ENCODE measurements at regions not wholly inside any gene's neighbourhood (a gene's known extent, or its start where the extent isn't known, plus 50 kb on each side); places are given as distances from the start of the nearest gene placed in this dataset.

DNA sequence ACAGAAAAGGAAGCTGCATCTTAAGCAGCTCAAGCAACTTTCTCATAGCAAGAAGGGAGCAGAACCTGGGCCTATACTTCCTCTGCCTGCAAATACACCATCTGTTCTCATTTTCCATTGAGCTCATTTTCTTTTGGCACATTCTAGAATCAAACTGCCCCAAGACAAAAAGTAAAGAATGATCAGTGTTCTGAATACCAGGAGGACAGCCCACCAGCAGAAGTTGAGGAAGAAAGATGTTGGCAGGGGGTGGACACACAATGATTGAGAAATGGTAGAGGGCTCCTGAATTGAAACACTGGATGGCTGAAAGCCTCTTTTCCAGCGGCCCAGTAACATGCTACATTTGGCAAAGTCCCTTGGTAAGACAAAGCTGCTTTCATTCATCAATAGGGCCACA, 171.8 kb downstream of the MED10 start:
- Histone ChIP-seq H3K27ac (no peak overlapping the region), H3K4me3 (no peak overlapping the region), H3K9me3 (no peaks in the 10 kb centered on the region), H3K4me1 (replicated peaks) (no peaks in the 10 kb centered on the region), H3K36me3 (no peaks in the 10 kb centered on the region), H3K27me3 (replicated peaks; ENCODE audit: insufficient read depth) (no peaks in the 10 kb centered on the region)
- no peak for TF ChIP-seq POLR2AphosphoS5 (IDR thresholded peaks at IDR 0.05)
- no peak for TF ChIP-seq POLR2A (IDR thresholded peaks at IDR 0.05)
- TF ChIP-seq, protein P1, sequence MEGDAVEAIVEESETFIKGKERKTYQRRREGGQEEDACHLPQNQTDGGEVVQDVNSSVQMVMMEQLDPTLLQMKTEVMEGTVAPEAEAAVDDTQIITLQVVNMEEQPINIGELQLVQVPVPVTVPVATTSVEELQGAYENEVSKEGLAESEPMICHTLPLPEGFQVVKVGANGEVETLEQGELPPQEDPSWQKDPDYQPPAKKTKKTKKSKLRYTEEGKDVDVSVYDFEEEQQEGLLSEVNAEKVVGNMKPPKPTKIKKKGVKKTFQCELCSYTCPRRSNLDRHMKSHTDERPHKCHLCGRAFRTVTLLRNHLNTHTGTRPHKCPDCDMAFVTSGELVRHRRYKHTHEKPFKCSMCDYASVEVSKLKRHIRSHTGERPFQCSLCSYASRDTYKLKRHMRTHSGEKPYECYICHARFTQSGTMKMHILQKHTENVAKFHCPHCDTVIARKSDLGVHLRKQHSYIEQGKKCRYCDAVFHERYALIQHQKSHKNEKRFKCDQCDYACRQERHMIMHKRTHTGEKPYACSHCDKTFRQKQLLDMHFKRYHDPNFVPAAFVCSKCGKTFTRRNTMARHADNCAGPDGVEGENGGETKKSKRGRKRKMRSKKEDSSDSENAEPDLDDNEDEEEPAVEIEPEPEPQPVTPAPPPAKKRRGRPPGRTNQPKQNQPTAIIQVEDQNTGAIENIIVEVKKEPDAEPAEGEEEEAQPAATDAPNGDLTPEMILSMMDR (IDR thresholded peaks at IDR 0.05) = no peak
- no peak for DNase-seq (ENCODE audit: low spot score)
- 58% methylated on average over 1 of the region's 1 CpG for WGBS
- intact Hi-C loops (cut with DNase I) = no loop called here

DNA sequence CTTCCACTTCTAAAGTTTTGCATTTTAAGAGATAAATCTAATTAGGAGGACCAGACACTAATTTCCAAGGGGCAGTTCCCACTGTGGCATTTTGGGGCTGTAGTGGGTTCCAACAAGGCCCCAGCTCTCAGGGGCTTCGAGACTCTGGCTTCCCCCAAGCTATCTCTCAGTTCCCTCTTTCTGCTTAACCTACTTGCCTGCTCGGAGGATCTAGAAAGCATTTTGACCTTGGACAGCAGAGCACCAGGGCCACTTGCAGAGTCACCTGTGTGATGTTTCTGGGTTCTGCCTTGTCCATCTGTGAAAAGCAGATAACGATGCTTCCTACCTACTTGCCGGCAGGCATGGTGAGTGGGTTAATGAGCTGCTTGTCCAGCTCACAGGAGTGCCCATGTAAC, 175.4 kb downstream of the MED10 start:
- H3K27me3 ChIP-seq (replicated peaks; ENCODE audit: insufficient read depth) = no peaks in the 10 kb centered on the region
- intact Hi-C loops (cut with DNase I) = no loop called here
- no peaks in the 10 kb centered on the region for H3K4me1 ChIP-seq (replicated peaks)
- H3K27ac ChIP-seq = no peak overlapping the region
- no peak for DNase-seq (ENCODE audit: low spot score)
- no peaks in the 10 kb centered on the region for H3K9me3 ChIP-seq
- H3K36me3 ChIP-seq = no peaks in the 10 kb centered on the region
- 89% methylated on average over 4 of the region's 4 CpGs for WGBS
- TF ChIP-seq POLR2AphosphoS5 (IDR thresholded peaks at IDR 0.05) = no peak
- TF ChIP-seq POLR2A (IDR thresholded peaks at IDR 0.05) = no peak
- TF ChIP-seq, protein P1 (IDR thresholded peaks at IDR 0.05) = no peak
- H3K4me3 ChIP-seq = no peak overlapping the region

DNA sequence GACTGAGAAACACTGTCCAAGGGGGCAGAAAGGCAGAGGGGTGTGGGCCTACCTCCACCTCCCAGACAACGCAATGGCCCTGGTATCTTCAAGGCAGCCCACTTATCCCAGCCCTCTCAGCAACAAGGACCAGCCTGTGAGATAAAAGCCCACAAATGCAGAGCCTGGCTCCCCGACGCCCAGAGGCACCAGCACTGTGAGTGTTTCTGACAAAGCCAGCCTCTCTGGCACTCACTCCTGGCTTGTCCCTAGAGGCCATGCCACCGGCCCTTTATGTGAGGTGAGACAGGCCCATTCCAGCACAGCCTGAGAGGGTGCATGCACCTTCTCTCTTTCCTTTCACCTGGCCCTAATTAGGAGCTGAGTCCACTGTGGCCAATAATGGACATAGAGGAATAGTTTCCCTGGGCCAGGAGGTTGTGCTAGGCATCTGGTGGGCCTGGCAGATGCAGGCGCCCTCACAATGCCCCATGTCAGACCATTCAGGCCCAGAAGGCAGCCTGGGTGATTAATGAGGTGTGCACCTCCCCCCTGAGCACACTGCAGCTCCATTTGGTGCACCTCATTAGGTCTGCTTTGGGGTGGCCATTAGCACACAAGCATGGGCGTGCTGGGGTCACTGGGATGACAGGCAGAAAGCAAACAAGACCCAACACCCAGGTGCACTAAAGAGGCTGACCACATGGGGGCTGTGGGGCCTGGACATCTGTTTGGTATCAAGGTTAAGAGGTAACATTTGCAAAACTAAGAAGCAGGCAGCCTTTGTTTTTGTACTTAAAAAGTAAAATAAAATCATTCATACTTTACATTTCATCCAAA, 176.0 kb downstream of the MED10 start:
- DNase-seq (ENCODE audit: low spot score) = no peak
- H3K4me3 ChIP-seq = no peak overlapping the region
- H3K4me1 ChIP-seq (replicated peaks) = no peaks in the 10 kb centered on the region
- no peaks in the 10 kb centered on the region for H3K27me3 ChIP-seq (replicated peaks; ENCODE audit: insufficient read depth)
- H3K36me3 ChIP-seq = no peaks in the 10 kb centered on the region
- H3K9me3 ChIP-seq = no peaks in the 10 kb centered on the region
- TF ChIP-seq, protein P1 (IDR thresholded peaks at IDR 0.05) = no peak
- TF ChIP-seq POLR2AphosphoS5 (IDR thresholded peaks at IDR 0.05) (no peak), POLR2A (IDR thresholded peaks at IDR 0.05) (no peak)
- H3K27ac ChIP-seq = no peak overlapping the region
- 81% methylated on average over 5 of the region's 6 CpGs for WGBS
- intact Hi-C loops (cut with DNase I) = no loop called here

DNA sequence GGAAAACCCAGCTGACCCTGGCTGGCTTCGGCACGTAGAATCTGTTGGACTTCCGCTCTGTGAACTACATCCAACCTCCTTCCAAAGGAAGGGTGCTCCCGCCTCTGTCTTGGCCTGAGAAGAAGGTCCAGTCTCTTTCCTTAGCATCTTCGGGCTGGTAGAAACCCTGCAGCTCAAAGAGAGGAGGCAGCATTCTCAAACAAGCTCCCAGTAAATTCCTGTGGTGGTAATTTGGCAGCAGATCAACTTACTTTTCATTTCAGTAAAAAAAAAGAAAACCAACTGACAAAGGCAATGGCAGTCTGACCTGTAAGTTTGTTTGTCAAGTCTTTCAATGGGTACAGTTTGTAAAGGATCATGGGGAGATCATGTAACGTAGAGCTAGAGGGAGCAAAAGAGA, 176.7 kb downstream of the MED10 start:
- H3K4me3 ChIP-seq = no peak overlapping the region
- no peaks in the 10 kb centered on the region for H3K4me1 ChIP-seq (replicated peaks)
- no peak overlapping the region for H3K27ac ChIP-seq
- intact Hi-C loops (cut with DNase I) = no loop called here
- no peaks in the 10 kb centered on the region for H3K9me3 ChIP-seq
- TF ChIP-seq POLR2AphosphoS5 (IDR thresholded peaks at IDR 0.05) = peak; percentile 37
- TF ChIP-seq, protein P1 (IDR thresholded peaks at IDR 0.05) = peak in 2 of 4 experiments; percentile 31 to 33
- TF ChIP-seq POLR2A (IDR thresholded peaks at IDR 0.05) = no peak
- WGBS = 35% methylated on average over 6 of the region's 6 CpGs
- no peaks in the 10 kb centered on the region for H3K36me3 ChIP-seq
- H3K27me3 ChIP-seq (replicated peaks; ENCODE audit: insufficient read depth) = no peaks in the 10 kb centered on the region
- no peak for DNase-seq (ENCODE audit: low spot score)

DNA sequence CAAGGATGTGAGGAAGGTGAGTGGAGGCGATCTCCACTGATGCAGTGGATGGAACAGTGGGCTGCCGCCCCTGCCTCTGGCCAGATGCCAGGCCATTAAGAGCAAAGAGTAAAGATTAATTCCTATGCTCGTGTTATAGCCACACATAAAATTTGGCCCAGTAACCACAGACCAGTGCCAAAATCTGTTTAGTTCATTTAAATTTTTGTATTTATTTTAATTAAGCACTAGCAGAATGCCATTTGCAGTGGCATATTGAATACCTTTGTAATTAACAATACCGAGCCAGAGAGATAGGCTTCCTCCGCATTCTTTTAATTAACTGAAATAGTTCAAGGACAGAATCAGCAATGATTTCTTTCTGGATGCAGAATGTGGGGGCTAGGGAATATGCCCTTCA, 179.8 kb downstream of the MED10 start:
- intact Hi-C loops (cut with DNase I) = no loop called here
- H3K27ac ChIP-seq = no peak overlapping the region
- no peak overlapping the region for H3K4me3 ChIP-seq
- no peaks in the 10 kb centered on the region for H3K36me3 ChIP-seq
- TF ChIP-seq POLR2AphosphoS5 (IDR thresholded peaks at IDR 0.05) (no peak), POLR2A (IDR thresholded peaks at IDR 0.05) (no peak)
- TF ChIP-seq, protein P1 (IDR thresholded peaks at IDR 0.05) = no peak
- 69% methylated on average over 5 of the region's 5 CpGs for WGBS
- H3K27me3 ChIP-seq (replicated peaks; ENCODE audit: insufficient read depth) = no peaks in the 10 kb centered on the region
- DNase-seq (ENCODE audit: low spot score) = no peak
- no peaks in the 10 kb centered on the region for H3K9me3 ChIP-seq
- no peaks in the 10 kb centered on the region for H3K4me1 ChIP-seq (replicated peaks)
